AG09309 (cell line): ENCODE measurements at regions not wholly inside any gene's neighbourhood (a gene's known extent, or its start where the extent isn't known, plus 50 kb on each side); places are given as distances from the start of the nearest gene placed in this dataset.

ENCODE experiments used
- DNase-seq: peaks from one replicate; pipeline ENCODE4 v3.0.0-alpha.2; 2010; ENCODE audit warnings: low read depth
- H3K4me3 ChIP-seq: 2 replicates; pipeline ENCODE4 v1.5.1; 2011; ENCODE audit warnings: mild to moderate bottlenecking, low read depth, low read length, moderate library complexity; ENCODE audit not compliant: control insufficient read depth
- TF ChIP-seq, protein P1 (sequence below): IDR thresholded peaks from 2 replicates; pipeline ENCODE4 v1.5.1; 2011; ENCODE audit warnings: mild to moderate bottlenecking, low read depth, low read length, inconsistent platforms; ENCODE audit not compliant: insufficient read depth, control insufficient read depth; ENCODE audit errors: missing control alignments

DNA sequence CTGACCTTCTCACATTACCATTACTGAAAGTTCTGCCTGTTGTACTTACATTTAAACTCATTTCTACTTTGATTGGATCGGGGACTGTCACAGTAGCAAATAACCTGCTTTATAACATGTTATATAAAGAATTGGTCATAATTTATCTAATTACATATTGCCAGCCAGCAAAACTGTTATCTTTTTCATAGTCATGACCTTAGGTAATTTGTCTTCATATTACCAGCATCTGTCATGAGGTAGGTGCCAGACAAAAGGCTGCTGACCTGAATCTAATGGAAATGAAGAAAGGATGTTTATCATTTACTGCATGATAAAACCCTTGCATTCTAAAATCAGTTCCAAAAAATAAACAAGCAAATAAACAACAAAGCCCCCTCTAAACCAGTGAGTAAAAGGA, 89.4 kb upstream of the LRP1B start:
- DNase-seq: no peak
- TF ChIP-seq, protein P1, sequence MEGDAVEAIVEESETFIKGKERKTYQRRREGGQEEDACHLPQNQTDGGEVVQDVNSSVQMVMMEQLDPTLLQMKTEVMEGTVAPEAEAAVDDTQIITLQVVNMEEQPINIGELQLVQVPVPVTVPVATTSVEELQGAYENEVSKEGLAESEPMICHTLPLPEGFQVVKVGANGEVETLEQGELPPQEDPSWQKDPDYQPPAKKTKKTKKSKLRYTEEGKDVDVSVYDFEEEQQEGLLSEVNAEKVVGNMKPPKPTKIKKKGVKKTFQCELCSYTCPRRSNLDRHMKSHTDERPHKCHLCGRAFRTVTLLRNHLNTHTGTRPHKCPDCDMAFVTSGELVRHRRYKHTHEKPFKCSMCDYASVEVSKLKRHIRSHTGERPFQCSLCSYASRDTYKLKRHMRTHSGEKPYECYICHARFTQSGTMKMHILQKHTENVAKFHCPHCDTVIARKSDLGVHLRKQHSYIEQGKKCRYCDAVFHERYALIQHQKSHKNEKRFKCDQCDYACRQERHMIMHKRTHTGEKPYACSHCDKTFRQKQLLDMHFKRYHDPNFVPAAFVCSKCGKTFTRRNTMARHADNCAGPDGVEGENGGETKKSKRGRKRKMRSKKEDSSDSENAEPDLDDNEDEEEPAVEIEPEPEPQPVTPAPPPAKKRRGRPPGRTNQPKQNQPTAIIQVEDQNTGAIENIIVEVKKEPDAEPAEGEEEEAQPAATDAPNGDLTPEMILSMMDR: no peak
- no peak overlapping the region for H3K4me3 ChIP-seq

DNA sequence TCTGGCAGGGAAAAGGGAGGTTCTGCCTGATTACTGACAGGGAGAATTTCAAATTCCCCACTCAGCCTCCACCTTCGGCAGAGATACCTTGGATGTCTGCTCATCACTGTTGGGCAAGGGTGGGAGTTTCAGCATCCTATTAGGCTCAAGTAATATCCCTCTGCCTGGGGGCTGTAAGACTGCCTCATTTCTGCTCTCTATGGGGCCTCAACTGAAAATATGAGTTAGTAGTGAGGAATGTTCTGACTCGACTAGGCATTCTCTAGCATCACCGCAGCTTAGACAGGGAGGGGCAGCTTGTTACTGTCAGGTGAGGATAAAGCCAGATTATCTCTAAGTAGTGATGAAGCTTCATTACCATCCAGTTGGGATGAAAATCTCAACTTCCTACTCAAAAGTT, 87.7 kb upstream of the LRP1B start:
- DNase-seq: no peak
- TF ChIP-seq, protein P1: no peak
- no peak overlapping the region for H3K4me3 ChIP-seq

DNA sequence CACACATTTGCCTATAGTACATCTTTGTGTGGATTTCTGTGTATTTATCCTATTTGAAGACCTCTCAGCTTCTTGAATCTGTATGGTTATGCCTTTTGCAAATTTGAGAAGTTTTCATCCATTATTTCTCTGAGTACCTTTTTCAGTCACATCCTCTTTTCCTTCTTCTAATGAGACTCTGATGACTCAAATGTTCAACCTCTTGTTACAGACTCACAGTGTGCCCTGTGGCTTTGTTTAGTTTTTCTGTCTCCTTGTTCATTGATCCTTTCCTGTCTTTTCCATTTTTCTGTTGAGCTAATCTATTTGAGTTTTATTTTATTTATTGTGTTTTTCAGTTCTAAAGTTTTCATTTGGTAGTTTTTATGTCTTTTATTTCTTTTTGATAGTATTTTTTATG, 87.0 kb upstream of the LRP1B start:
- DNase-seq: no peak
- H3K4me3 ChIP-seq: no peak overlapping the region
- TF ChIP-seq, protein P1: no peak

DNA sequence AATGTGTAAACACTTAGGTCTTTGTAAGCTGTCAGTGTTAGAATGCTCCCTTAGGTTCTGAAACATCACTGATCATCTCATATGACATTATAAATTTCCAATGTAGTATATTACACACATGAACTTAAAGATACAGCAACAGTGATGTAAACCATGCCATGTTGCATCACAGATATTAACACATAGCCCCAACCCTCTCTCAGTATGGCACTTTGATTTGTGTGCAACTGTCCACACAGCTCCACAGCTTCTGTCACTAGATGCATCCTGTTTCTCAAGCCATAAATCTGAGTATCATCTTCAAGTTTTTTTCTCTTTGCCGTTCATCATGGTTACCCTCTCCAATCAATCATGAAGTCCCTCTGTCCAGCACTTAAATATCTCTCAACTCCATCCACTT, 69.2 kb upstream of the LRP1B start:
- TF ChIP-seq, protein P1: no peak
- no peak overlapping the region for H3K4me3 ChIP-seq
- no peak for DNase-seq

DNA sequence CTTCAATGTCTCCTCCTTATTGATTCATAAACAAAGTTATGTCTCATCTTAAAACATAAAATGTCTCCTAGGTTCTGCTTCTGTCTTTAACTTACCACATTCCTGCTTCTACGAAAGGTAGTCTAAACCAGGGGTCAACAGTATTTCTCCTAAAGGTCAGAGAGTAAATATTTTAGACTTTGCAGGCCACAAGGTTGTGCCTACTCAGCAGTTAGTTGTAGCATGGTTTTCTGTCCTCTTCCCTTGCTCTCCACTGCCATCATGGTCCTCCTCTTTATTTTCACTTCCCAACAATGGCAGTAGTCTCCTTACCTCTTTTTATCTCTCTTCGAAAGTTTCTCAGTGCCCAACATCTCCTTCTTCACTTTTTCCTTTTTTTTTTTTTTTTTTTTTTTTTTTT, 68.3 kb upstream of the LRP1B start:
- DNase-seq: no peak
- TF ChIP-seq, protein P1: no peak
- H3K4me3 ChIP-seq: no peak overlapping the region

DNA sequence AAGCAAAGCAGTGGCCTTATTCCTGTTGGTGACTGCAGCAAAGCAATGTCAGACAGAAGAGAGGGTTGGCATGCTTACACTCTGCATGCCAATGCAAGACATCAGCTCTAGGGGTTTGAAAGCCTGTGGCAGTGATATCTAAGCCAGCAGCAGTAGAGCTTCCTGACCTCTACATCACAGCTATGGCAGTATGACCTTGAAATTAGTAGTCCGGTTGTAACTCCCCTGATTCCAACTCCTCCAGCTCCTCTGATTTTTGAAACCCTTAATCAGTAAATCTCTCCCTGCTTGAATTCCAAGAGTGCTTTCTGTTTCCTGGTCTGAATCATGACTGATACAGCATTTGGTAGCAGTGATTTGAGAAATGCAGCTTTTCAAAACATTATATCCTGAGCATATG, 60.0 kb upstream of the LRP1B start:
- TF ChIP-seq, protein P1: no peak
- H3K4me3 ChIP-seq: no peak overlapping the region
- DNase-seq: no peak

DNA sequence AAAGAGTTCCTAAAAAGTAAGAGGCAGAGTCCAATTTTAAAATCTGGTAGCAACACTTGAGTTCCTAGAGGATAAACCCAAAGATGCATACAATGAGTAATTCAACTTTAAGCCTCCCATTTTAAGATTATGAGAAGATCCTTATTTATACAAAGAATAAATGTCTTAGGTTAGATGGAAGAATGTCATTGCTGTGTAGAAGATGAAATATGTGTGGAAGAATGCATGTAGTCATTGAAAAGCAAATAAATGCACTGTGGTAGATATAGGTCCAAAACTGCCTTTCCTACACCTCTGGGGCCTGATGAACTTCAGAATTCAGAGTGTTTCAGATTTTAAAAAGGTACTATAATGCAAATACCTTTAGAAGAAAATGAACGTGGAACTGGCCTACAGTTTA, 58.7 kb upstream of the LRP1B start:
- no peak for DNase-seq
- H3K4me3 ChIP-seq: no peak overlapping the region
- TF ChIP-seq, protein P1: no peak
